ENCODE measurements at regions not wholly inside any gene's neighbourhood (a gene's known extent, or its start where the extent isn't known, plus 50 kb on each side); places are given as distances from the start of the nearest gene placed in this dataset.

- no peak overlapping the region for H3K4me3 ChIP-seq (ENCODE audit: low read depth, low read length)
- DNase-seq (ENCODE audit: low read depth), result no peak
- TF ChIP-seq CTCF (IDR thresholded peaks at IDR 0.05; ENCODE audit: low read depth, low read length, missing control alignments), result no peak
Measured at GRCh38 chr4:177175473-177175872, 134.2 kb upstream of the NEIL3 start.

DNA sequence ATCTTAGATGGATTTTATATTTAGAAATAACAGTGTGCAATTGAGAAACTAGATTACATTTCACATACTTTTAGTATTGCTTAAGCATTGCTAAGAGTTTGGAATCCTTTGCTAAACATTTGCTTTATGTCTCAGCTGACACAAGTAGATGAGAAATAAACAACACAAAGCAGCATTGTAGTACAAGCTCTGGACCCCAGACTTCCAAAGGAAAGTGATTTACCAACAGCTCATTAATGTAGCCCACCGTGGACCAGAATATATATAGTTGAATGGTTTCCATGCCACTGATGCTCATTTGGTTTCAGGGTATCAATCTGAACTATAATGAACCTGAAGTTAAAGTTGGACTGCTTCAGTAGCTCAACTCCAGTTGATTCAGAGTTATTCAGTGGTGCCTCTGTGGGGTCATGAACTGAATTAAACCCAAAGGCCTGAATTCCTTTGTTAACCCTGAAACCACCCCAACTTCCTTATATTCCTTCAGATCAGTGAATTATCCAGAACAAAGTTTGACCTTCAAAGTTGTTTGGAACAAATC is 132.1 kb upstream of the NEIL3 start:
- TF ChIP-seq CTCF (IDR thresholded peaks at IDR 0.05; ENCODE audit: low read depth, low read length, missing control alignments), result no peak
- DNase-seq (ENCODE audit: low read depth), result no peak
- no peak overlapping the region for H3K4me3 ChIP-seq (ENCODE audit: low read depth, low read length)

- no peak for DNase-seq (ENCODE audit: low read depth)
- no peak overlapping the region for H3K4me3 ChIP-seq (ENCODE audit: low read depth, low read length)
- no peak for TF ChIP-seq CTCF (IDR thresholded peaks at IDR 0.05; ENCODE audit: low read depth, low read length, missing control alignments)
Measured at GRCh38 chr4:177178246-177178645, 131.4 kb upstream of the NEIL3 start.

DNA sequence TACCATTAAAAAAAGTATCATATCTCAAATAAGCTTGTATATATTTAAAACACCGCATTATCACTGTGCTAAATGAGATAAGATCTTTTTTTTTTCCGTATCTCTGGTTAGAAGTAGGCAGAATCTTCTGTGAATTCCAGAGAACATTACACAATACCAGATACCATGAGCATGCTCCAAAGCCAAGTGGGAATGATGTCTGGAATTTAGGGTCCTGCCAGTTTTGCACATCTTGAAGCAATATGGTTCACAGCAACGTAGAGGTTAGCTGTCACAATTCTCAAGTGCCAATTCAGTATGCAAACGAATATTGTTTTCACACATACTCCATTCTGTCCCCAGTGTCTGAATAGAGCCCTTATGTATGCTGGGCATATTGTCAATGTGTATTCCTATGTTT is 127.5 kb upstream of the NEIL3 start:
- no peak for DNase-seq (ENCODE audit: low read depth)
- TF ChIP-seq CTCF (IDR thresholded peaks at IDR 0.05; ENCODE audit: low read depth, low read length, missing control alignments), result no peak
- no peak overlapping the region for H3K4me3 ChIP-seq (ENCODE audit: low read depth, low read length)

GRCh38 chr4:177182728-177183127 is 126.9 kb upstream of the NEIL3 start:
- H3K4me3 ChIP-seq (ENCODE audit: low read depth, low read length), result no peak overlapping the region
- no peak for TF ChIP-seq CTCF (IDR thresholded peaks at IDR 0.05; ENCODE audit: low read depth, low read length, missing control alignments)
- no peak for DNase-seq (ENCODE audit: low read depth)

GRCh38 chr4:177185151-177185550 is 124.5 kb upstream of the NEIL3 start:
- no peak for TF ChIP-seq CTCF (IDR thresholded peaks at IDR 0.05; ENCODE audit: low read depth, low read length, missing control alignments)
- no peak overlapping the region for H3K4me3 ChIP-seq (ENCODE audit: low read depth, low read length)
- DNase-seq (ENCODE audit: low read depth), result no peak

DNA sequence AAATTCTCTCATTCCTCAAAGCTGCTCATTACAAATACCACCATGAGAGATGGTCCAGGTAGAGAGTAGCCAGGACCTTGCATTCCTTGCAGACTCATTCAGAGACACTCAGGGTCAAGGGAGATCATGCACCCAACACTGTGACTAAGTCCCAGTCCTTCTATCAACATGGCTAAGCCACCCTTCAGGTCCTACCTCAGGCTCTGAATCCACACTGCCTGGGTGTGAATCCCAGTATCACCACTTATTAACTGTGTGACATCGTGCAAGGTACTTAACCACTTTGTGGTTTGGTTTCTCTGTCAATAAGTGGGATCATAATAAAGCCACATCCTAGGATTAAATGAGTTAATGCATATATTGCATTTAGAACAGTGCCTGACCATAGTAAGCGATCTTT is 124.1 kb upstream of the NEIL3 start:
- no peak for DNase-seq (ENCODE audit: low read depth)
- no peak overlapping the region for H3K4me3 ChIP-seq (ENCODE audit: low read depth, low read length)
- TF ChIP-seq CTCF (IDR thresholded peaks at IDR 0.05; ENCODE audit: low read depth, low read length, missing control alignments), result no peak
